ENCODE measurements at regions not wholly inside any gene's neighbourhood (a gene's known extent, or its start where the extent isn't known, plus 50 kb on each side); places are given as distances from the start of the nearest gene placed in this dataset.

- Histone ChIP-seq H2AK5ac (ENCODE audit: low read depth, low read length) (no peak overlapping the region), H4K5ac (ENCODE audit: low read depth, low read length) (no peak overlapping the region), H3K4me1 (ENCODE audit: control insufficient read depth, insufficient read depth, low read length) (no peaks in the 10 kb centered on the region), H3K18ac (ENCODE audit: low read depth, low read length) (no peak overlapping the region), H3K9ac (ENCODE audit: low read depth, low read length) (no peak overlapping the region), H3K4me3 (ENCODE audit: insufficient read depth, low read depth, low read length) (no peak overlapping the region), H3K4me2 (ENCODE audit: low read depth, low read length) (no peak overlapping the region), H3K79me1 (ENCODE audit: low read depth in 1 of 2, low read length in 2 of 2) (no peaks in the 10 kb centered on the region), H2AK9ac (replicated peaks; ENCODE audit: low read depth, low read length, poor library complexity) (no peak overlapping the region), H2AFZ (replicated peaks; ENCODE audit: low read length, poor library complexity) (no peak overlapping the region), H3K14ac (replicated peaks; ENCODE audit: low read depth, low read length) (no peak overlapping the region), H3K9me1 (ENCODE audit: insufficient read depth, low read length) (no peaks in the 10 kb centered on the region), H2BK20ac (ENCODE audit: low read depth, low read length) (no peak overlapping the region), H2BK120ac (ENCODE audit: low read depth, low read length) (no peak overlapping the region), H3K9me3 (ENCODE audit: control insufficient read depth, insufficient read depth, low read length) (no peaks in the 10 kb centered on the region), H3K36me3 (ENCODE audit: control insufficient read depth, insufficient read depth, low read length) (no peaks in the 10 kb centered on the region), H3K27ac (ENCODE audit: insufficient read depth, low read length) (no peak overlapping the region), H3K56ac (ENCODE audit: extremely low read depth, insufficient read depth, low read length) (no peak overlapping the region), H3K27me3 (ENCODE audit: control insufficient read depth, insufficient read depth, low read length) (no peaks in the 10 kb centered on the region), H2BK5ac (ENCODE audit: low read depth, low read length, poor library complexity, severe bottlenecking) (no peak overlapping the region), H4K20me1 (ENCODE audit: insufficient read depth, low read length) (no peaks in the 10 kb centered on the region), H3K23ac (ENCODE audit: low read depth, low read length) (no peak overlapping the region), H4K8ac (ENCODE audit: low read depth in 2 of 2, low read length in 2 of 2) (no peak overlapping the region), H3K4ac (ENCODE audit: low read depth, low read length) (no peak overlapping the region), H2BK15ac (ENCODE audit: low read depth, low read length) (no peak overlapping the region), H4K91ac (ENCODE audit: insufficient read depth, low read depth, low read length) (no peak overlapping the region)
- TF ChIP-seq POLR2A (IDR thresholded peaks at IDR 0.05; ENCODE audit: low read depth, low read length): no peak
- TF ChIP-seq NFE2L2 (IDR thresholded peaks at IDR 0.05; ENCODE audit: low read depth, low read length): no peak
- TF ChIP-seq CTCF (conservative IDR thresholded peaks at IDR 0.05; ENCODE audit: low read depth, low read length): no peak
- TF ChIP-seq MXI1 (IDR thresholded peaks at IDR 0.05; ENCODE audit: borderline replicate concordance, low read depth, low read length): no peak
- no peak for TF ChIP-seq BHLHE40 (IDR thresholded peaks at IDR 0.05; ENCODE audit: low read depth, low read length)
- TF ChIP-seq RAD21 (IDR thresholded peaks at IDR 0.05; ENCODE audit: low read length): no peak
- no peak for TF ChIP-seq RCOR1 (IDR thresholded peaks at IDR 0.05; ENCODE audit: insufficient replicate concordance, low read length)
- no peak for TF ChIP-seq CHD1 (IDR thresholded peaks at IDR 0.05; ENCODE audit: low read depth, low read length)
- TF ChIP-seq MAFK (IDR thresholded peaks at IDR 0.05; ENCODE audit: low read depth, low read length): no peak
- TF ChIP-seq ELK1 (IDR thresholded peaks at IDR 0.05; ENCODE audit: borderline replicate concordance, low read depth, low read length): no peak
- TF ChIP-seq SMC3 (IDR thresholded peaks at IDR 0.05; ENCODE audit: low read depth, low read length): no peak
- no peak for TF ChIP-seq FOS (IDR thresholded peaks at IDR 0.05; ENCODE audit: low read depth, low read length)
- no peak for TF ChIP-seq RFX5 (IDR thresholded peaks at IDR 0.05; ENCODE audit: low read depth, low read length)
- TF ChIP-seq CEBPB (IDR thresholded peaks at IDR 0.05; ENCODE audit: low read depth, low read length): no peak
- no peak for TF ChIP-seq USF2 (IDR thresholded peaks at IDR 0.05; ENCODE audit: low read depth, low read length)
- TF ChIP-seq MAZ (IDR thresholded peaks at IDR 0.05; ENCODE audit: borderline replicate concordance, low read depth, low read length): no peak
- ATAC-seq (ENCODE audit: low read depth): no peak
- BruUV-seq (replicated peaks): no TSS peak
- ChIA-PET CTCF (no interaction called here), POLR2A (ENCODE audit: unreplicated experiment) (no interaction called here)
- in situ Hi-C loops (cut with MboI; ENCODE audit: low sequenced_read_pairs): no loop called here
- no CpG with 5 or more reads among the region's 2 CpGs for WGBS, 2 experiments (ENCODE audit: extremely low coverage in 2 of 2, insufficient read length in 1 of 2)
- DNase-seq: no peak
- intact Hi-C loops (cut with micrococcal nuclease): no loop called here
- dilution Hi-C loops (cut with HindIII; ENCODE audit: low sequenced_read_pairs, unreplicated experiment): no loop called here
Observed at GRCh38 chr3:75610773-75611172, 53.4 kb upstream of the FRG2C start.

Data from IMR-90 (cell line).